ENCODE measurements at regions not wholly inside any gene's neighbourhood (a gene's known extent, or its start where the extent isn't known, plus 50 kb on each side); places are given as distances from the start of the nearest gene placed in this dataset.

DNA sequence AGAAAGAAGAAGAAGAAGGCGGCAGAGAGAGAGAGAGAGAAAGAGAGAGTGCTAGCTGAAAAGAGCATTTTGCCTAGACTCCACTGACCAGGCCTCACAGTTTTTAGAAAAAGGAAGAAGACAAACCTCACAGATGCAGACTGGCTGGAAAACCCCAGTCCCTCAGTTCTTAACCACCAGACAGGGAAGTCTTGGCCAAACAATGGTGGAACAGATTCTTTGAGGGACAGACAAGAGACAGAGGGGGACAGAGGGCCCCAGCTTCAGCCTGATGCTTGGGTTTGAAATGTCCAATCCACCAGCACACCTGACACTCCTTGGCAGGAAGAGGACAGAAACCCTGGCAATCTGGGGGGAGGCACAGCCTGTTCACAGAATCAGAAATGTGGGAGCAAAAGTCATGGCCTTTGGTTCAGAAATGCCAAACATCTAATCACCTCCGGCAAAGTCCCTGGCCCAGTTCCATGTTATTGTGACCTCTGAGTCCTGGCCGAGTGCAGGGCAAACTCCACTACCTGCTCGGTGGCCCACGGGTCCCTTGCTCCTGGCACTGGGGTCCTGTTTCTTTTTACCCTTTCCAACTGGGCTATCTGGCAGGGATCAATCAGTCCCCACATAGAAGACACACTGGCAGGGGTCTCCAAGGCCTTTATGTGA is 235.2 kb downstream of the LY86 start:
- peaks cover 0 to 12% (median 0%) of the 10 kb centered on the region in 4 donors for H3K4me1 ChIP-seq
- H3K27me3 ChIP-seq, result no peaks in the 10 kb centered on the region
- intact Hi-C loops (cut with DNase I), result no loop called here
- no peaks in the 10 kb centered on the region for H3K9me3 ChIP-seq
- no peak for DNase-seq
- no peaks in the 10 kb centered on the region for H3K36me3 ChIP-seq
- TF ChIP-seq EP300 (IDR thresholded peaks at IDR 0.05) (no peak), POLR2AphosphoS5 (IDR thresholded peaks at IDR 0.05) (no peak), POLR2A (IDR thresholded peaks at IDR 0.05) (no peak)
- TF ChIP-seq, protein P1, sequence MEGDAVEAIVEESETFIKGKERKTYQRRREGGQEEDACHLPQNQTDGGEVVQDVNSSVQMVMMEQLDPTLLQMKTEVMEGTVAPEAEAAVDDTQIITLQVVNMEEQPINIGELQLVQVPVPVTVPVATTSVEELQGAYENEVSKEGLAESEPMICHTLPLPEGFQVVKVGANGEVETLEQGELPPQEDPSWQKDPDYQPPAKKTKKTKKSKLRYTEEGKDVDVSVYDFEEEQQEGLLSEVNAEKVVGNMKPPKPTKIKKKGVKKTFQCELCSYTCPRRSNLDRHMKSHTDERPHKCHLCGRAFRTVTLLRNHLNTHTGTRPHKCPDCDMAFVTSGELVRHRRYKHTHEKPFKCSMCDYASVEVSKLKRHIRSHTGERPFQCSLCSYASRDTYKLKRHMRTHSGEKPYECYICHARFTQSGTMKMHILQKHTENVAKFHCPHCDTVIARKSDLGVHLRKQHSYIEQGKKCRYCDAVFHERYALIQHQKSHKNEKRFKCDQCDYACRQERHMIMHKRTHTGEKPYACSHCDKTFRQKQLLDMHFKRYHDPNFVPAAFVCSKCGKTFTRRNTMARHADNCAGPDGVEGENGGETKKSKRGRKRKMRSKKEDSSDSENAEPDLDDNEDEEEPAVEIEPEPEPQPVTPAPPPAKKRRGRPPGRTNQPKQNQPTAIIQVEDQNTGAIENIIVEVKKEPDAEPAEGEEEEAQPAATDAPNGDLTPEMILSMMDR (IDR thresholded peaks at IDR 0.05), result no peak
- no peak overlapping the region for H3K27ac ChIP-seq
- WGBS, 2 donors, result 44 to 73% methylated on average over 5 of the region's 5 CpGs
- H3K4me3 ChIP-seq, result no peak overlapping the region

DNA sequence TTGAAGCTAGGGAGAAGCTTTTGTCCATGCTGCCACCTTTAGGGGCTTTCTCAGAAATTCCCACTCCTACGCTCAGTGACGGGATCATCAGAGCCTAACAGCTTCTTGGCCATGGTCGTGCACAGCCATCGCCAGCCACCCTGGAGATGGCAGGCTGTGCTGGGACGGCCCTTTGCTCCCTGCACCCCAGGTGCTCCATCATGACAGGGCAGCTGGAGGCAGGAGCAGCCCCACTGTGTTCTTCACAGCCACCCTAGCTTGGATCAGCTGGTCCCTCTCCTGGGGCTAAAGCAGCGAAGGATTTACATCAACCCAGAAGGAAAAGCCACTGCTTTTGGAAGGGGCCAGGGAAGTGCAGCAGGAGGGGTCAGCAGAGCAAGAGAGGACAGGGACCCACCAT is 235.9 kb downstream of the LY86 start:
- no peak overlapping the region for H3K4me3 ChIP-seq

DNA sequence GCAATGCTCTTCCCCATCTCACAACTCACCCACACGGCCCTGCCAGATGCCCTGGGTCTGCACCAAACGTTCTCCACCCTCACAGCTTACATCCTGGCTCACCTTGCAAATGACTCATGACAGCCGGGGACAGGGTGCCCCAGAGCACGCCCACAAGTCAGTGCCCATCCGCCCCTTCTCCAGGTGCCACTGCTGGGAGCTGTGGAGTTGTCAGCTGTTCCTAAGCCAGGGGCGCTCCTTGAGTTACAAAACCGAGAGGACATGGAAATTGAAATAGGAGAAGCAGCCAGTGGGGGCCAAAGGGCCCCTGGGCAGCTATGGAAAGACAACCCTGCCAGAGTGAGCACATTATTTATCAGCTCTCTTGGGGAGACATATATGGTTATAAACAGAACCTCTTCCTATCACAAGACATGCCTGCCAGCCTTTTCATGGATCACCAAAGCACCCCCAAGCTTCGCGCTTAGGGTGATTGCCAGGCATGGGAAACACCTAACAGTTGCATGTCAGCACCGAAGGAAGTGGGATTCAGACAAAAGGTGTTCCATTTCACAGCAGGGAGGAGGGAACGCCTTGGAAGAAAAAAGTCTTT is 236.8 kb downstream of the LY86 start:
- no peak for TF ChIP-seq POLR2A (IDR thresholded peaks at IDR 0.05)
- Histone ChIP-seq H3K27me3 (no peaks in the 10 kb centered on the region), H3K9me3 (no peaks in the 10 kb centered on the region), H3K4me1 (peaks cover 0 to 12% (median 0%) of the 10 kb centered on the region in 4 donors), H3K27ac (no peak overlapping the region), H3K4me3 (no peak overlapping the region), H3K36me3 (no peaks in the 10 kb centered on the region)
- no peak for DNase-seq
- 55 to 74% methylated on average over 11 of the region's 11 CpGs for WGBS, 2 donors
- intact Hi-C loops (cut with DNase I), result no loop called here

More for the DNA sequence above, 235.9 kb downstream of the LY86 start:
- H3K9me3 ChIP-seq, result no peaks in the 10 kb centered on the region
- no peaks in the 10 kb centered on the region for H3K36me3 ChIP-seq
- DNase-seq, result no peak
- H3K4me1 ChIP-seq, result peaks cover 0 to 12% (median 0%) of the 10 kb centered on the region in 4 donors
- H3K27me3 ChIP-seq, result no peaks in the 10 kb centered on the region
- intact Hi-C loops (cut with DNase I), result no loop called here
- no peak overlapping the region for H3K27ac ChIP-seq
- TF ChIP-seq, protein P1 (IDR thresholded peaks at IDR 0.05), result no peak
- TF ChIP-seq POLR2A (IDR thresholded peaks at IDR 0.05) (no peak), POLR2AphosphoS5 (IDR thresholded peaks at IDR 0.05) (no peak), EP300 (IDR thresholded peaks at IDR 0.05) (no peak)
- WGBS, 2 donors, result 93 to 97% methylated on average over 6 of the region's 6 CpGs

DNA sequence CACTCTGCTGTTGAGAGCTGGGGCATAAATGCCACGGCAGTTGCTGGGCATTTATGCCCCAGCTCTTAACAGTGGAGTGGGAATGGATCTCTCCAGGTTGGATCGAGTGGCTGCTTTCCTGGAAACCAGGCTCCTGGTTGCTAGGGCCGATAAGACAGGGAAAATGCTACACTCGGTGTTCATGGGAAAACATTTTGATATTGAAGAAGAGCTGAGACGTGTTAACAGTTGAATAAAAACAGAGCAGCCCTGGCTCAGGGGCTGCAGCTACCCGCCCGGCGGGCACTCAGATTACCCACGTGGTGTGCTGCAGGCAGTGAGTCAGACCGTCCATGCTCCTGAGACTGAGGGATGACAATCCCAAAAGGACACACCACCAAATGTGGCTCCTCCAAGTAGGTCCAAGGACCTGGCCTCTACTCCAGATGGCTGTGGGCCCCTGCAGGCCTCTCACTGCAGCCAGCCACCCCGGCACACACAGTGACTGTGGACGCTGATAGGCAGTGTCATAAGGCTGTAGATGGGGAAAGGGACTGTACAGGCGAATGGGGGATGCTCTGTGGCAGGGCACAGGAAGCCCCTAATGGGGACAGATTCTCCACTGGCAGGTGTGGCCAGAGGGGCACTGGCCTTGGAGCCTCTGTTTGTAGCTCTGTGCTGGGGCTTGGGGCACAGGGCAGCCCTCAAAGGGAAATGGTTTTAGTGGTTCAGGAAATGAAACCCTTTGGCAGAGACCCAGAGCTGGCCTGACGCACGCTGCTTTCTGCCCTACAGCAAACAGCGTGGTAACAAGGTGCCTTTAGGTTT is 237.8 kb downstream of the LY86 start:
- TF ChIP-seq EP300 (IDR thresholded peaks at IDR 0.05) (no peak), POLR2A (IDR thresholded peaks at IDR 0.05) (no peak), POLR2AphosphoS5 (IDR thresholded peaks at IDR 0.05) (no peak)
- TF ChIP-seq, protein P1 (IDR thresholded peaks at IDR 0.05), result no peak
- Histone ChIP-seq H3K9me3 (no peaks in the 10 kb centered on the region), H3K4me3 (no peak overlapping the region), H3K36me3 (no peaks in the 10 kb centered on the region), H3K4me1 (peaks cover 0 to 12% (median 0%) of the 10 kb centered on the region in 4 donors), H3K27ac (peak overlapping the region in 2 of 4 donors; percentile 1 to 49), H3K27me3 (no peaks in the 10 kb centered on the region)
- DNase-seq, result peak; percentile 77
- intact Hi-C loops (cut with DNase I), result no loop called here
- WGBS, 2 donors, result 63 to 68% methylated on average over 16 of the region's 16 CpGs

DNA sequence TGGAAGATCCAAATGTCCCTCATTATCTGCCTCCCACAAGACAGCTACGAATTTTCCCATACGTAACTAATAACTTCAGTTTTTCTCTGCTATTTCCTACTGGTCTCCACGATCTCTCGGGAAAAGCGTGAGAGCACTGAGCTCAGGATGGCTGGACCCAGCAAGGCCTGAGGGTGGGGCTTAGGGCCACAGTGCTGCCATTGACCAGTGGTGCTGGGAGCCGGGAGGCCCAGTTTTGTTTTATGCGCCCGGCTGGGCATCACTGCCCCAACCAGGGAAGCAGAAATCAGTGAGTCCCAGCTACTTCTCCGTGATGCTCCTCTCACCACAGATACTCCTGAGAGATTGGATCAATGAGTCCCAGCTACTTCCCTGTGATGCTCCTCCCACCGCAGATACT is 238.4 kb downstream of the LY86 start:
- WGBS, 2 donors, result 78 to 93% methylated on average over 10 of the region's 10 CpGs
- TF ChIP-seq POLR2A (IDR thresholded peaks at IDR 0.05) (no peak), EP300 (IDR thresholded peaks at IDR 0.05) (no peak), POLR2AphosphoS5 (IDR thresholded peaks at IDR 0.05) (no peak)
- TF ChIP-seq, protein P1 (IDR thresholded peaks at IDR 0.05), result no peak
- no peaks in the 10 kb centered on the region for H3K27me3 ChIP-seq

More for the DNA sequence above, 238.4 kb downstream of the LY86 start:
- intact Hi-C loops (cut with DNase I), result no loop called here
- peaks cover 0 to 12% (median 0%) of the 10 kb centered on the region in 4 donors for H3K4me1 ChIP-seq
- peak overlapping the region in 1 of 4 donors; percentile 49 for H3K27ac ChIP-seq
- no peak for DNase-seq
- no peaks in the 10 kb centered on the region for H3K36me3 ChIP-seq
- H3K9me3 ChIP-seq, result no peaks in the 10 kb centered on the region
- H3K4me3 ChIP-seq, result no peak overlapping the region
